K562 (cell line): ENCODE measurements at regions not wholly inside any gene's neighbourhood (a gene's known extent, or its start where the extent isn't known, plus 50 kb on each side); places are given as distances from the start of the nearest gene placed in this dataset.

Source experiments
- ATAC-seq: fragments of 200-7000 bp; cut with Tn5 transposase; 3 replicates; pipeline ENCODE4 v1.9.1; 2020; ENCODE audit warnings: moderate library complexity
- BruUV-seq: library from RNA; stranded (reverse); fragments of 400-500 nt; replicated peaks from 2 replicates; lab custom pipeline; 2021; lab: Mats Ljungman, UMichigan
- CTCF ChIA-PET: fragments of 300-600 bp; formaldehyde crosslinking; extraction: SDS; loops from one replicate; lab custom pipeline; 2021; ENCODE audit warnings: low intra/inter-chr PET ratio; lab: Yijun Ruan, JAX
- POLR2A ChIA-PET: fragments of 300-600, 350-650 bp; sonication (Branson Sonifier 250); formaldehyde crosslinking; extraction: SDS; loops from one replicate; lab custom pipeline; 2021; ENCODE audit warnings: antibody characterized with exemption, inconsistent platforms; lab: Yijun Ruan, JAX
- DNase-seq, 4 experiments: peaks; one replicate each; pipeline versions ENCODE4 v3.0.0 to v3.0.0-alpha.2; 2011 to 2018; ENCODE audit warnings: low spot score in 3 of 4, mixed read lengths in 3 of 4; ENCODE audit errors: extremely low read depth in 1 of 4
- FAIRE-seq: peaks from 2 replicates; lab custom pipeline; 2011; peaks lifted over from hg19 to GRCh38; lab: Jason Lieb, UNC
- H2AFZ ChIP-seq: 2 replicates; pipeline ENCODE4 v1.6.0; 2011; ENCODE audit warnings: low read depth, low read length, control low read depth, inconsistent platforms
- H3K27ac ChIP-seq: fragments of 200-600 bp; 3 replicates; pipeline ENCODE4 v1.8.0; 2011; ENCODE audit warnings: low read depth, mild to moderate bottlenecking, control low read depth, inconsistent platforms, low read length, moderate library complexity, mixed read lengths; ENCODE audit errors: extremely low read depth
- H3K27me3 ChIP-seq, 2 experiments: fragments of 300-600 bp in 1 of 2; 2 replicates in 1 of 2; 3 replicates in 1 of 2; pipeline versions ENCODE4 v1.6.0 to v1.8.0; 2011; ENCODE audit warnings: inconsistent platforms in 2 of 2, low read length in 2 of 2, mild to moderate bottlenecking in 1 of 2, mixed read lengths in 1 of 2, moderate library complexity in 1 of 2; ENCODE audit not compliant: control insufficient read depth in 2 of 2, insufficient read depth in 2 of 2
- H3K36me3 ChIP-seq: fragments of 300-600 bp; 3 replicates; pipeline ENCODE4 v1.8.0; 2011; ENCODE audit warnings: mild to moderate bottlenecking, low read length, inconsistent platforms; ENCODE audit not compliant: control insufficient read depth, insufficient read depth
- H3K4me1 ChIP-seq, 2 experiments: fragments of 200-600 bp in 1 of 2; replicated peaks in 1 of 2; 2 replicates in 1 of 2; 3 replicates in 1 of 2; pipeline versions ENCODE4 v1.5.1 to v1.8.0; 2011; ENCODE audit warnings: inconsistent platforms in 2 of 2, low read length in 2 of 2, mild to moderate bottlenecking in 1 of 2, mixed read lengths in 1 of 2, moderate library complexity in 1 of 2; ENCODE audit not compliant: control insufficient read depth in 2 of 2, insufficient read depth in 2 of 2
- H3K4me2 ChIP-seq: 2 replicates; pipeline ENCODE4 v1.6.1; 2011; ENCODE audit warnings: low read length, control low read depth, inconsistent platforms, mixed read lengths; ENCODE audit not compliant: insufficient read depth
- H3K4me3 ChIP-seq: fragments of 200-600 bp; sonication (generic), shearing (Covaris generic); 2 replicates; pipeline ENCODE4 v1.5.1; 2016; ENCODE audit warnings: control low read depth, inconsistent platforms
- H3K79me2 ChIP-seq: fragments of 200-600 bp; 3 replicates; pipeline ENCODE4 v1.8.0; 2011; ENCODE audit warnings: low read length, inconsistent platforms; ENCODE audit not compliant: control insufficient read depth, insufficient read depth
- H3K9ac ChIP-seq, 2 experiments: 2 replicates each; pipeline versions ENCODE4 v1.6.0 to v1.6.1; 2011; ENCODE audit warnings: low read depth in 2 of 2, low read length in 2 of 2, control low read depth in 1 of 2, inconsistent platforms in 1 of 2, mild to moderate bottlenecking in 1 of 2, mixed read lengths in 1 of 2; ENCODE audit not compliant: insufficient read depth in 1 of 2
- H3K9me1 ChIP-seq: one replicate; pipeline ENCODE4 v1.6.0; 2011; ENCODE audit warnings: inconsistent platforms, mild to moderate bottlenecking, low read length, moderate library complexity; ENCODE audit not compliant: control insufficient read depth, insufficient read depth
- H3K9me3 ChIP-seq: replicated peaks from 2 replicates; pipeline ENCODE4 v1.5.1; 2011; ENCODE audit warnings: low read depth, low read length, inconsistent platforms; ENCODE audit not compliant: control insufficient read depth, insufficient read depth
- H4K20me1 ChIP-seq: replicated peaks from 2 replicates; pipeline ENCODE4 v1.6.1; 2011; ENCODE audit warnings: low read length, inconsistent platforms, mixed read lengths; ENCODE audit not compliant: control insufficient read depth, insufficient read depth
- HLTF ChIP-seq: fragments of 450-650 bp; IDR thresholded peaks from 2 replicates; pipeline ENCODE4 v1.6.1; 2016
- KAT7 ChIP-seq: sonication (generic); formaldehyde crosslinking; IDR thresholded peaks from 2 replicates; pipeline ENCODE4 v1.8.0; 2022; ENCODE audit warnings: missing genetic modification reagents, mild to moderate bottlenecking, borderline replicate concordance
- SMAD2 ChIP-seq: fragments of 150-350 bp; IDR thresholded peaks from 2 replicates; pipeline ENCODE4 v1.6.1; 2014; ENCODE audit warnings: low read depth, mild to moderate bottlenecking, low read length
- TEAD2 ChIP-seq: fragments of 450-650 bp; IDR thresholded peaks from 2 replicates; pipeline ENCODE4 v1.6.1; 2016; ENCODE audit warnings: missing genetic modification characterization, control low read depth, missing compliant biosample characterization
- TFAP4 ChIP-seq: sonication (generic); formaldehyde crosslinking; IDR thresholded peaks from 2 replicates; pipeline ENCODE4 v1.8.0; 2022; ENCODE audit warnings: missing genetic modification reagents, mild to moderate bottlenecking, moderate library complexity, borderline replicate concordance
- ZNF395 ChIP-seq: fragments of 200-800 bp; sonication (Bioruptor generic); IDR thresholded peaks from 2 replicates; pipeline ENCODE4 v1.6.1; 2017; ENCODE audit warnings: missing genetic modification characterization, missing compliant biosample characterization
- WGBS: fragments of 100-300 bp; shearing (Covaris generic); methylation state at CpG from one replicate; pipeline ENCODE4 v1.1.6; 2016; ENCODE audit warnings: low coverage, mixed read lengths; ENCODE audit not compliant: insufficient coverage; ENCODE audit errors: missing lambda C conversion rate; 5-methylcytosine and 5-hydroxymethylcytosine counted together
- in situ Hi-C: fragments of 300-500 bp; cut with MboI; formaldehyde crosslinking; loops from 4 replicates; pipeline ENCODE4 v1.15.0; 2018; ENCODE audit warnings: inconsistent platforms, mixed read lengths
- intact Hi-C: fragments of 100-400 bp; cut with micrococcal nuclease; formaldehyde crosslinking; loops from 2 replicates; pipeline ENCODE4 v1.14.2; 2022
- TF ChIP-seq, protein P1 (sequence below): fragments of 450-650 bp; formaldehyde crosslinking; IDR thresholded peaks from 2 replicates; pipeline ENCODE4 v1.4.0; 2022; ENCODE audit warnings: missing genetic modification characterization

- TF ChIP-seq HLTF (no peak), TEAD2 (tag) (no peak), SMAD2 (no peak), TFAP4 (no peak), KAT7 (no peak), ZNF395 (no peak)
- TF ChIP-seq, protein P1, sequence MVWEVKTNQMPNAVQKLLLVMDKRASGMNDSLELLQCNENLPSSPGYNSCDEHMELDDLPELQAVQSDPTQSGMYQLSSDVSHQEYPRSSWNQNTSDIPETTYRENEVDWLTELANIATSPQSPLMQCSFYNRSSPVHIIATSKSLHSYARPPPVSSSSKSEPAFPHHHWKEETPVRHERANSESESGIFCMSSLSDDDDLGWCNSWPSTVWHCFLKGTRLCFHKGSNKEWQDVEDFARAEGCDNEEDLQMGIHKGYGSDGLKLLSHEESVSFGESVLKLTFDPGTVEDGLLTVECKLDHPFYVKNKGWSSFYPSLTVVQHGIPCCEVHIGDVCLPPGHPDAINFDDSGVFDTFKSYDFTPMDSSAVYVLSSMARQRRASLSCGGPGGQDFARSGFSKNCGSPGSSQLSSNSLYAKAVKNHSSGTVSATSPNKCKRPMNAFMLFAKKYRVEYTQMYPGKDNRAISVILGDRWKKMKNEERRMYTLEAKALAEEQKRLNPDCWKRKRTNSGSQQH (CRISPR knock-in tag): no peak
- Histone ChIP-seq H3K9ac (no peak overlapping the region), H2AFZ (no peak overlapping the region), H3K4me2 (no peak overlapping the region), H3K27me3 (no peaks in the 10 kb centered on the region), H3K4me1 (no peaks in the 10 kb centered on the region), H3K27ac (no peak overlapping the region), H3K9me1 (no peaks in the 10 kb centered on the region), H4K20me1 (no peaks in the 10 kb centered on the region), H3K36me3 (no peaks in the 10 kb centered on the region), H3K9me3 (no peaks in the 10 kb centered on the region), H3K79me2 (no peaks in the 10 kb centered on the region), H3K4me3 (no peak overlapping the region)
- POLR2A ChIA-PET: no interaction called here
- in situ Hi-C loops: no loop called here
- ATAC-seq (no peak), FAIRE-seq (no peak), DNase-seq (no peak)
- WGBS: 0% methylated on average over 1 of the region's 1 CpG
- CTCF ChIA-PET: no interaction called here
- BruUV-seq: no TSS peak
- intact Hi-C loops: no loop called here
These were observed 458.1 kb downstream of the HTR7 start for GRCh38 chr10:90399782-90400181.
